HCT116 (cell line): ENCODE measurements at regions not wholly inside any gene's neighbourhood (a gene's known extent, or its start where the extent isn't known, plus 50 kb on each side); places are given as distances from the start of the nearest gene placed in this dataset.

Source experiments
- ATAC-seq: fragments of 200-7000 bp; cut with Tn5 transposase; 2 replicates; pipeline ENCODE4 v1.9.1; 2020; ENCODE audit warnings: mild to moderate bottlenecking, moderate library complexity
- BruUV-seq: library from RNA; stranded (reverse); fragments of 400-500 nt; replicated peaks from 2 replicates; lab custom pipeline; 2021; lab: Mats Ljungman, UMichigan
- CTCF ChIA-PET: fragments of 300-600 bp; sonication (Branson Sonifier 250); formaldehyde crosslinking; loops from one replicate; lab custom pipeline; 2021; ENCODE audit warnings: antibody characterized with exemption; lab: Charles Lee
- POLR2A ChIA-PET: fragments of 300-600, 350-600 bp; sonication (Branson Sonifier 250); formaldehyde crosslinking; loops from one replicate; lab custom pipeline; 2021; ENCODE audit warnings: antibody characterized with exemption; lab: Charles Lee
- RAD21 ChIA-PET, 2 experiments: fragments of 300-600 bp; sonication (Branson Sonifier 250); formaldehyde crosslinking; loops; one replicate each; lab custom pipeline; 2023; ENCODE audit warnings: low total read pairs in 2 of 2; ENCODE audit not compliant: uncharacterized antibody in 2 of 2, unreplicated experiment in 2 of 2, low non-redundant PET in 1 of 2; lab: Charles Lee
- DNase-seq: peaks from one replicate; pipeline ENCODE4 v3.0.0-alpha.2; 2010; ENCODE audit warnings: low read depth, low spot score
- H2AFZ ChIP-seq: fragments of 200-600 bp; shearing (Covaris generic), sonication (generic); 2 replicates; pipeline ENCODE4 v1.6.1; 2017; ENCODE audit warnings: low read depth, mixed run types, mixed read lengths, antibody characterized with exemption, low read length; ENCODE audit not compliant: poor library complexity, severe bottlenecking
- H3K27ac ChIP-seq: 2 replicates; pipeline ENCODE4 v1.5.1; 2012; ENCODE audit warnings: low read depth, low read length
- H3K27me3 ChIP-seq: fragments of 200-600 bp; sonication (generic); 2 replicates; pipeline ENCODE4 v1.6.1; 2016; ENCODE audit warnings: mixed run types, low read length, mixed read lengths; ENCODE audit not compliant: insufficient read depth
- H3K36me3 ChIP-seq, 2 experiments: fragments of 200-500 bp in 1 of 2; fragments of 200-600 bp in 1 of 2; sonication (Bioruptor generic) in 1 of 2; sonication (generic) in 1 of 2; 2 replicates each; pipeline versions ENCODE4 v1.5.1 to v1.6.1; 2014 to 2016; ENCODE audit warnings: low read length in 2 of 2, inconsistent platforms in 1 of 2, mixed read lengths in 1 of 2, mixed run types in 1 of 2; ENCODE audit not compliant: insufficient read depth in 2 of 2, control insufficient read depth in 1 of 2
- H3K4me1 ChIP-seq, 2 experiments: fragments of 200-600 bp in 1 of 2; sonication (generic) in 1 of 2; 2 replicates each; pipeline versions ENCODE4 v1.5.1 to v1.6.1; 2012 to 2017; ENCODE audit warnings: low read length in 2 of 2, inconsistent platforms in 1 of 2, mild to moderate bottlenecking in 1 of 2, mixed read lengths in 1 of 2, mixed run types in 1 of 2, moderate library complexity in 1 of 2; ENCODE audit not compliant: insufficient read depth in 2 of 2, control insufficient read depth in 1 of 2
- H3K4me2 ChIP-seq: fragments of 200-600 bp; sonication (generic); 2 replicates; pipeline ENCODE4 v1.6.1; 2017; ENCODE audit warnings: mixed run types, low read length, mixed read lengths
- H3K4me3 ChIP-seq, 2 experiments: fragments of 200-600 bp in 1 of 2; sonication (generic) in 1 of 2; replicated peaks in 1 of 2; 2 replicates each; pipeline ENCODE4 v1.5.1; 2011 to 2016; ENCODE audit warnings: low read length in 2 of 2, control low read depth in 1 of 2, low read depth in 1 of 2, mild to moderate bottlenecking in 1 of 2, mixed read lengths in 1 of 2, mixed run types in 1 of 2
- H3K79me2 ChIP-seq: fragments of 200-600 bp; sonication (generic); 2 replicates; pipeline ENCODE4 v1.6.1; 2017; ENCODE audit warnings: mild to moderate bottlenecking, mixed run types, low read length, moderate library complexity, mixed read lengths; ENCODE audit not compliant: insufficient read depth
- H3K9ac ChIP-seq: fragments of 200-600 bp; sonication (generic); 2 replicates; pipeline ENCODE4 v1.6.1; 2016; ENCODE audit warnings: low read length, mixed read lengths
- H3K9me2 ChIP-seq: fragments of 200-600 bp; sonication (generic), shearing (Covaris generic); 2 replicates; pipeline ENCODE4 v1.6.1; 2017; ENCODE audit warnings: mixed run types, mild to moderate bottlenecking, moderate library complexity; ENCODE audit not compliant: insufficient read depth
- H3K9me3 ChIP-seq, 2 experiments: fragments of 200-500 bp in 1 of 2; fragments of 200-600 bp in 1 of 2; sonication (Bioruptor generic) in 1 of 2; sonication (generic) in 1 of 2; 2 replicates each; pipeline ENCODE4 v1.6.1; 2014 to 2017; ENCODE audit warnings: low read length in 2 of 2, mixed read lengths in 2 of 2, inconsistent platforms in 1 of 2, low read depth in 1 of 2, mild to moderate bottlenecking in 1 of 2, mixed run types in 1 of 2, moderate library complexity in 1 of 2; ENCODE audit not compliant: control insufficient read depth in 1 of 2, insufficient read depth in 1 of 2
- H4K20me1 ChIP-seq: fragments of 200-600 bp; sonication (generic), shearing (Covaris generic); 2 replicates; pipeline ENCODE4 v1.6.1; 2017; ENCODE audit warnings: mixed run types, mild to moderate bottlenecking, moderate library complexity; ENCODE audit not compliant: insufficient read depth
- CEBPB ChIP-seq: IDR thresholded peaks from 2 replicates; pipeline ENCODE4 v1.6.1; 2012; ENCODE audit warnings: low read depth
- EGR1 ChIP-seq: IDR thresholded peaks from 2 replicates; pipeline ENCODE4 v1.6.1; 2012; ENCODE audit warnings: low read depth
- ELF1 ChIP-seq: IDR thresholded peaks from 2 replicates; pipeline ENCODE4 v1.6.1; 2012; ENCODE audit warnings: low read depth, borderline replicate concordance
- FOSL1 ChIP-seq: IDR thresholded peaks from 2 replicates; pipeline ENCODE4 v1.6.1; 2012; ENCODE audit warnings: low read depth
- MAX ChIP-seq: IDR thresholded peaks from 2 replicates; pipeline ENCODE4 v1.6.1; 2012
- POLR2A ChIP-seq: IDR thresholded peaks from 2 replicates; pipeline ENCODE4 v1.7.0; 2011; ENCODE audit warnings: borderline replicate concordance; ENCODE audit not compliant: insufficient read depth, insufficient read length; ENCODE audit errors: extremely low read depth
- POLR2AphosphoS5 ChIP-seq: IDR thresholded peaks from 2 replicates; pipeline ENCODE4 v1.6.1; 2011; ENCODE audit warnings: mild to moderate bottlenecking, low read depth, low read length, moderate library complexity
- TCF7L2 ChIP-seq: IDR thresholded peaks from 2 replicates; pipeline ENCODE4 v1.7.0; 2011; ENCODE audit warnings: borderline replicate concordance, inconsistent platforms; ENCODE audit not compliant: insufficient read depth, insufficient read length; ENCODE audit errors: extremely low read depth
- YY1 ChIP-seq: IDR thresholded peaks from 2 replicates; pipeline ENCODE4 v1.6.1; 2011; ENCODE audit warnings: low read length, low read depth, moderate library complexity, mild to moderate bottlenecking; ENCODE audit not compliant: insufficient replicate concordance; ENCODE audit errors: extremely low read depth
- ZBTB33 ChIP-seq: IDR thresholded peaks from 2 replicates; pipeline ENCODE4 v1.6.1; 2011; ENCODE audit warnings: mild to moderate bottlenecking, low read length, moderate library complexity; ENCODE audit not compliant: insufficient replicate concordance; ENCODE audit errors: extremely low read depth
- ZFX ChIP-seq: fragments of 450-650 bp; IDR thresholded peaks from 2 replicates; pipeline ENCODE4 v1.6.1; 2017
- intact Hi-C: fragments of 100-400 bp; cut with micrococcal nuclease; formaldehyde crosslinking; loops from 2 replicates; pipeline ENCODE4 v1.10.0; 2022

- no peaks in the 10 kb centered on the region for H3K36me3 ChIP-seq
- H3K79me2 ChIP-seq, result no peaks in the 10 kb centered on the region
- ATAC-seq (no peak), DNase-seq (no peak)
- H3K9me3 ChIP-seq, result no peaks in the 10 kb centered on the region
- no TSS peak for BruUV-seq
- POLR2A ChIA-PET, result no interaction called here
- no peaks in the 10 kb centered on the region for H3K9me2 ChIP-seq
- CTCF ChIA-PET, result no interaction called here
- H3K27me3 ChIP-seq, result no peaks in the 10 kb centered on the region
- no peak overlapping the region for H2AFZ ChIP-seq
- no peaks in the 10 kb centered on the region for H4K20me1 ChIP-seq
- no peak overlapping the region for H3K4me3 ChIP-seq
- no peaks in the 10 kb centered on the region for H3K4me1 ChIP-seq
- H3K9ac ChIP-seq, result no peak overlapping the region
- H3K27ac ChIP-seq, result no peak overlapping the region
- no peak overlapping the region for H3K4me2 ChIP-seq
- RAD21 ChIA-PET, result no interaction called here
- no peak for TF ChIP-seq EGR1
- no peak for TF ChIP-seq ZBTB33
- TF ChIP-seq POLR2A, result no peak
- no peak for TF ChIP-seq CEBPB
- no peak for TF ChIP-seq TCF7L2
- TF ChIP-seq ZFX, result no peak
- no peak for TF ChIP-seq YY1
- intact Hi-C loops, result no loop called here
Observed at GRCh38 chr15:68501616-68502015, 69.7 kb upstream of the ITGA11 start.

- no peaks in the 10 kb centered on the region for H3K27me3 ChIP-seq
Observed at GRCh38 chr15:68502398-68502901, 70.5 kb upstream of the ITGA11 start.

More at GRCh38 chr15:68502398-68502901, 70.5 kb upstream of the ITGA11 start:
- Histone ChIP-seq H4K20me1 (no peaks in the 10 kb centered on the region), H3K36me3 (no peaks in the 10 kb centered on the region), H3K4me3 (no peak overlapping the region), H3K4me1 (no peaks in the 10 kb centered on the region), H3K27ac (no peak overlapping the region), H3K4me2 (no peak overlapping the region), H3K79me2 (no peaks in the 10 kb centered on the region), H2AFZ (no peak overlapping the region), H3K9me2 (no peaks in the 10 kb centered on the region), H3K9me3 (no peaks in the 10 kb centered on the region), H3K9ac (no peak overlapping the region)
- ChIA-PET RAD21 (no interaction called here), POLR2A (no interaction called here), CTCF (no interaction called here)
- no TSS peak for BruUV-seq
- ATAC-seq, result no peak
- intact Hi-C loops, result no loop called here
- no peak for TF ChIP-seq CEBPB
- no peak for TF ChIP-seq FOSL1
- no peak for TF ChIP-seq POLR2A
- TF ChIP-seq EGR1, result no peak
- TF ChIP-seq POLR2AphosphoS5, result no peak
- no peak for TF ChIP-seq MAX
- no peak for TF ChIP-seq ZBTB33
- no peak for TF ChIP-seq ELF1
- DNase-seq, result no peak
